Loucy (cell line): ENCODE measurements at regions not wholly inside any gene's neighbourhood (a gene's known extent, or its start where the extent isn't known, plus 50 kb on each side); places are given as distances from the start of the nearest gene placed in this dataset.

ENCODE experiments used
- CTCF ChIP-seq: fragments of 200-600 bp; sonication (generic); conservative IDR thresholded peaks from 2 replicates; pipeline ENCODE4 v1.5.1; 2014; ENCODE audit warnings: mild to moderate bottlenecking, antibody characterized with exemption, low read length
- EZH2phosphoT487 ChIP-seq: fragments of 200-600 bp; IDR thresholded peaks from 2 replicates; pipeline ENCODE4 v1.6.1; 2018; ENCODE audit warnings: antibody characterized with exemption, mild to moderate bottlenecking, moderate library complexity, borderline replicate concordance

GRCh38 chr2:147554521-147555107 is 290.2 kb upstream of the ACVR2A start:
- TF ChIP-seq EZH2phosphoT487 (no peak), CTCF (no peak)
